ENCODE measurements at regions not wholly inside any gene's neighbourhood (a gene's known extent, or its start where the extent isn't known, plus 50 kb on each side); places are given as distances from the start of the nearest gene placed in this dataset.

GRCh38 chr18:32884543-32884942, 111.7 kb upstream of the KLHL14 start:
- Histone ChIP-seq H3K4me3 (ENCODE audit: low read depth, low read length) (no peak overlapping the region), H2AFZ (no peak overlapping the region), H3K4me2 (ENCODE audit: low read length) (no peak overlapping the region), H3K9ac (no peak overlapping the region), H3K4me1 (no peaks in the 10 kb centered on the region), H3K36me3 (ENCODE audit: control insufficient read depth, insufficient read depth, low read length) (no peaks in the 10 kb centered on the region), H3K27ac (no peak overlapping the region), H3K9me3 (ENCODE audit: control insufficient read depth, low read length) (no peaks in the 10 kb centered on the region), H3K79me2 (no peaks in the 10 kb centered on the region), H3K27me3 (ENCODE audit: control insufficient read depth, insufficient read depth, low read length) (no peaks in the 10 kb centered on the region)
- TF ChIP-seq CTCF (IDR thresholded peaks at IDR 0.05) = no peak

- Histone ChIP-seq H2AFZ (no peak overlapping the region), H3K4me3 (ENCODE audit: low read depth, low read length) (no peak overlapping the region), H3K4me1 (no peaks in the 10 kb centered on the region), H3K27ac (no peak overlapping the region), H3K9ac (no peak overlapping the region), H3K27me3 (ENCODE audit: control insufficient read depth, insufficient read depth, low read length) (no peaks in the 10 kb centered on the region), H3K9me3 (ENCODE audit: control insufficient read depth, low read length) (no peaks in the 10 kb centered on the region), H3K79me2 (no peaks in the 10 kb centered on the region), H3K36me3 (ENCODE audit: control insufficient read depth, insufficient read depth, low read length) (no peaks in the 10 kb centered on the region), H3K4me2 (ENCODE audit: low read length) (no peak overlapping the region)
- no peak for TF ChIP-seq CTCF (IDR thresholded peaks at IDR 0.05)
Observed at GRCh38 chr18:32881009-32881408, 108.2 kb upstream of the KLHL14 start.

- Histone ChIP-seq H3K4me3 (ENCODE audit: low read depth, low read length) (no peak overlapping the region), H3K79me2 (no peaks in the 10 kb centered on the region), H3K27me3 (ENCODE audit: control insufficient read depth, insufficient read depth, low read length) (no peaks in the 10 kb centered on the region), H3K9me3 (ENCODE audit: control insufficient read depth, low read length) (no peaks in the 10 kb centered on the region), H3K27ac (no peak overlapping the region), H3K9ac (no peak overlapping the region), H2AFZ (no peak overlapping the region), H3K36me3 (ENCODE audit: control insufficient read depth, insufficient read depth, low read length) (no peaks in the 10 kb centered on the region), H3K4me2 (ENCODE audit: low read length) (no peak overlapping the region), H3K4me1 (no peaks in the 10 kb centered on the region)
- TF ChIP-seq CTCF (IDR thresholded peaks at IDR 0.05) = no peak
Observed at GRCh38 chr18:32879497-32879896, 106.7 kb upstream of the KLHL14 start.

GRCh38 chr18:32878436-32878835, 105.6 kb upstream of the KLHL14 start:
- H3K9me3 ChIP-seq (ENCODE audit: control insufficient read depth, low read length) = no peaks in the 10 kb centered on the region
- no peaks in the 10 kb centered on the region for H3K27me3 ChIP-seq (ENCODE audit: control insufficient read depth, insufficient read depth, low read length)
- no peak for TF ChIP-seq CTCF (IDR thresholded peaks at IDR 0.05)
- no peak overlapping the region for H3K27ac ChIP-seq
- H3K4me2 ChIP-seq (ENCODE audit: low read length) = no peak overlapping the region
- H3K4me3 ChIP-seq (ENCODE audit: low read depth, low read length) = no peak overlapping the region
- no peak overlapping the region for H2AFZ ChIP-seq
- no peak overlapping the region for H3K9ac ChIP-seq
- H3K36me3 ChIP-seq (ENCODE audit: control insufficient read depth, insufficient read depth, low read length) = no peaks in the 10 kb centered on the region
- no peaks in the 10 kb centered on the region for H3K4me1 ChIP-seq
- no peaks in the 10 kb centered on the region for H3K79me2 ChIP-seq

GRCh38 chr18:32877371-32877770, 104.5 kb upstream of the KLHL14 start:
- no peak overlapping the region for H3K4me2 ChIP-seq (ENCODE audit: low read length)
- H2AFZ ChIP-seq = no peak overlapping the region
- no peak overlapping the region for H3K9ac ChIP-seq
- H3K27ac ChIP-seq = no peak overlapping the region
- no peak overlapping the region for H3K4me3 ChIP-seq (ENCODE audit: low read depth, low read length)
- no peaks in the 10 kb centered on the region for H3K9me3 ChIP-seq (ENCODE audit: control insufficient read depth, low read length)
- no peaks in the 10 kb centered on the region for H3K27me3 ChIP-seq (ENCODE audit: control insufficient read depth, insufficient read depth, low read length)
- TF ChIP-seq CTCF (IDR thresholded peaks at IDR 0.05) = no peak
- H3K36me3 ChIP-seq (ENCODE audit: control insufficient read depth, insufficient read depth, low read length) = no peaks in the 10 kb centered on the region
- H3K79me2 ChIP-seq = no peaks in the 10 kb centered on the region
- no peaks in the 10 kb centered on the region for H3K4me1 ChIP-seq

Measured in parathyroid adenoma (tissue), 2 donors.